GM23338 (cell line): ENCODE measurements at regions not wholly inside any gene's neighbourhood (a gene's known extent, or its start where the extent isn't known, plus 50 kb on each side); places are given as distances from the start of the nearest gene placed in this dataset.

Experiments used
- CTCF ChIP-seq, 2 experiments: fragments of 200-600 bp in 1 of 2; sonication (generic) in 1 of 2; conservative IDR thresholded peaks; 2 replicates each; pipeline versions ENCODE4 v1.5.1 to v1.6.1; 2016 to 2017; ENCODE audit warnings: antibody characterized with exemption in 2 of 2, low read depth in 2 of 2, mild to moderate bottlenecking in 2 of 2, moderate library complexity in 1 of 2
- EZH2 ChIP-seq: fragments of 200-600 bp; sonication (generic); IDR thresholded peaks from one replicate; pipeline ENCODE4 v1.8.0; 2017; ENCODE audit warnings: antibody characterized with exemption, mild to moderate bottlenecking, low read depth; ENCODE audit not compliant: unreplicated experiment
- TF ChIP-seq, protein P1 (sequence below): IDR thresholded peaks from one replicate; pipeline ENCODE4 v1.6.1; 2018; ENCODE audit warnings: antibody characterized with exemption; ENCODE audit not compliant: unreplicated experiment

DNA sequence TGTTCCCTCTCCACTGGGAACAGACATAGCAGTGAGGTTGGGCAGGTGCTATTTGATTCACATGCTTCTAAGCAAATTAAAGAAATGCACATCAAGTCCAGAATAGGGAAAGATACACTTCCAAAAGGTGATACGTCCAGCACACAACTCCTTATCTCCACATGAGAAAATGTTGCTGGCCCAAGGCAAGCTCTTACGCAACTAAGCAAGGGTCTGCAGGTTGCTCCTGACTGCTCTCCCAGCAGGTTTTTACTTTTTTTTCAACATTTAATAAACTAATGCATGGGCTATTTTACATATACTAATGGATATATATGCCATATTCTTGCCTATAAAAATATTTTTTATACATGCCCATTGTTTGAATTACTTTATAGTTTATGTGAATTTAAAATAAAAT is 818.5 kb upstream of the ROBO1 start:
- TF ChIP-seq EZH2 = no peak
- TF ChIP-seq, protein P1, sequence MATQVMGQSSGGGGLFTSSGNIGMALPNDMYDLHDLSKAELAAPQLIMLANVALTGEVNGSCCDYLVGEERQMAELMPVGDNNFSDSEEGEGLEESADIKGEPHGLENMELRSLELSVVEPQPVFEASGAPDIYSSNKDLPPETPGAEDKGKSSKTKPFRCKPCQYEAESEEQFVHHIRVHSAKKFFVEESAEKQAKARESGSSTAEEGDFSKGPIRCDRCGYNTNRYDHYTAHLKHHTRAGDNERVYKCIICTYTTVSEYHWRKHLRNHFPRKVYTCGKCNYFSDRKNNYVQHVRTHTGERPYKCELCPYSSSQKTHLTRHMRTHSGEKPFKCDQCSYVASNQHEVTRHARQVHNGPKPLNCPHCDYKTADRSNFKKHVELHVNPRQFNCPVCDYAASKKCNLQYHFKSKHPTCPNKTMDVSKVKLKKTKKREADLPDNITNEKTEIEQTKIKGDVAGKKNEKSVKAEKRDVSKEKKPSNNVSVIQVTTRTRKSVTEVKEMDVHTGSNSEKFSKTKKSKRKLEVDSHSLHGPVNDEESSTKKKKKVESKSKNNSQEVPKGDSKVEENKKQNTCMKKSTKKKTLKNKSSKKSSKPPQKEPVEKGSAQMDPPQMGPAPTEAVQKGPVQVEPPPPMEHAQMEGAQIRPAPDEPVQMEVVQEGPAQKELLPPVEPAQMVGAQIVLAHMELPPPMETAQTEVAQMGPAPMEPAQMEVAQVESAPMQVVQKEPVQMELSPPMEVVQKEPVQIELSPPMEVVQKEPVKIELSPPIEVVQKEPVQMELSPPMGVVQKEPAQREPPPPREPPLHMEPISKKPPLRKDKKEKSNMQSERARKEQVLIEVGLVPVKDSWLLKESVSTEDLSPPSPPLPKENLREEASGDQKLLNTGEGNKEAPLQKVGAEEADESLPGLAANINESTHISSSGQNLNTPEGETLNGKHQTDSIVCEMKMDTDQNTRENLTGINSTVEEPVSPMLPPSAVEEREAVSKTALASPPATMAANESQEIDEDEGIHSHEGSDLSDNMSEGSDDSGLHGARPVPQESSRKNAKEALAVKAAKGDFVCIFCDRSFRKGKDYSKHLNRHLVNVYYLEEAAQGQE = no peak
- TF ChIP-seq CTCF (conservative IDR thresholded peaks at IDR 0.05; ENCODE audit: low read depth in 2 of 2) = no peak
